Activated naive CD4-positive, alpha-beta T cell treated with anti-CD3 and anti-CD28 coated beads, Interleukin-2, amount 50 U/mL, for 24 hours (primary cell): ENCODE measurements at regions not wholly inside any gene's neighbourhood (a gene's known extent, or its start where the extent isn't known, plus 50 kb on each side); places are given as distances from the start of the nearest gene placed in this dataset.

Experiments used
- H3K27ac Mint-ChIP-seq: one replicate; pipeline ENCODE4 v1.8.0; 2021; ENCODE audit warnings: mild to moderate bottlenecking, mixed read lengths
- H3K27me3 Mint-ChIP-seq: one replicate; pipeline ENCODE4 v1.8.0; 2021; ENCODE audit warnings: mixed read lengths
- H3K36me3 Mint-ChIP-seq: one replicate; pipeline ENCODE4 v1.8.0; 2021; ENCODE audit warnings: mixed read lengths
- H3K4me1 Mint-ChIP-seq: one replicate; pipeline ENCODE4 v1.8.0; 2021; ENCODE audit warnings: mixed read lengths
- H3K4me3 Mint-ChIP-seq: one replicate; pipeline ENCODE4 v1.8.0; 2021; ENCODE audit warnings: mild to moderate bottlenecking, mixed read lengths
- H3K9me3 Mint-ChIP-seq: one replicate; pipeline ENCODE4 v1.8.0; 2021; ENCODE audit warnings: mixed read lengths

GRCh38 chr2:16003809-16004208 lies 63.5 kb downstream of the MYCN start:
- Mint-ChIP-seq H3K27me3 (peaks cover 3% of the 10 kb centered on the region), H3K9me3 (no peaks in the 10 kb centered on the region), H3K4me3 (no peak overlapping the region), H3K36me3 (no peaks in the 10 kb centered on the region), H3K4me1 (no peaks in the 10 kb centered on the region), H3K27ac (no peak overlapping the region)

GRCh38 chr2:16003152-16003551 lies 62.8 kb downstream of the MYCN start:
- Mint-ChIP-seq H3K36me3 (no peaks in the 10 kb centered on the region), H3K27me3 (peaks cover 3% of the 10 kb centered on the region), H3K4me1 (no peaks in the 10 kb centered on the region), H3K4me3 (no peak overlapping the region), H3K27ac (no peak overlapping the region), H3K9me3 (no peaks in the 10 kb centered on the region)

GRCh38 chr2:16002575-16002974 lies 62.2 kb downstream of the MYCN start:
- Mint-ChIP-seq H3K4me3 (no peak overlapping the region), H3K4me1 (no peaks in the 10 kb centered on the region), H3K27ac (no peak overlapping the region), H3K9me3 (no peaks in the 10 kb centered on the region), H3K36me3 (no peaks in the 10 kb centered on the region), H3K27me3 (peaks cover 3% of the 10 kb centered on the region)

GRCh38 chr2:16002144-16002543 lies 61.8 kb downstream of the MYCN start:
- Mint-ChIP-seq H3K36me3 (no peaks in the 10 kb centered on the region), H3K4me1 (no peaks in the 10 kb centered on the region), H3K4me3 (no peak overlapping the region), H3K9me3 (no peaks in the 10 kb centered on the region), H3K27ac (no peak overlapping the region), H3K27me3 (peaks cover 3% of the 10 kb centered on the region)

- Mint-ChIP-seq H3K4me1 (no peaks in the 10 kb centered on the region), H3K4me3 (no peak overlapping the region), H3K9me3 (no peaks in the 10 kb centered on the region), H3K27me3 (peaks cover 1% of the 10 kb centered on the region), H3K27ac (no peak overlapping the region), H3K36me3 (no peaks in the 10 kb centered on the region)
Measured at GRCh38 chr2:16000642-16001041, 60.3 kb downstream of the MYCN start.

- H3K27me3 Mint-ChIP-seq = peaks cover 1% of the 10 kb centered on the region
- no peaks in the 10 kb centered on the region for H3K4me1 Mint-ChIP-seq
- no peaks in the 10 kb centered on the region for H3K36me3 Mint-ChIP-seq
- H3K4me3 Mint-ChIP-seq = no peak overlapping the region
- no peaks in the 10 kb centered on the region for H3K9me3 Mint-ChIP-seq
- no peak overlapping the region for H3K27ac Mint-ChIP-seq
Measured at GRCh38 chr2:15999596-16000469, 59.5 kb downstream of the MYCN start.

- Mint-ChIP-seq H3K4me3 (no peak overlapping the region), H3K36me3 (no peaks in the 10 kb centered on the region), H3K27ac (no peak overlapping the region)
Measured at GRCh38 chr2:15997728-15998280, 57.5 kb downstream of the MYCN start.

GRCh38 chr2:15996536-15997423 lies 56.4 kb downstream of the MYCN start:
- Mint-ChIP-seq H3K36me3 (no peaks in the 10 kb centered on the region), H3K27ac (no peak overlapping the region), H3K4me3 (no peak overlapping the region), H3K9me3 (no peaks in the 10 kb centered on the region), H3K4me1 (no peaks in the 10 kb centered on the region), H3K27me3 (no peaks in the 10 kb centered on the region)

More at GRCh38 chr2:15997728-15998280, 57.5 kb downstream of the MYCN start:
- Mint-ChIP-seq H3K27me3 (no peaks in the 10 kb centered on the region), H3K4me1 (no peaks in the 10 kb centered on the region), H3K9me3 (no peaks in the 10 kb centered on the region)
